GM18861 (cell line): ENCODE measurements at regions not wholly inside any gene's neighbourhood (a gene's known extent, or its start where the extent isn't known, plus 50 kb on each side); places are given as distances from the start of the nearest gene placed in this dataset.
A peak's percentile ranks its signal among the peaks of the same experiment; 100 is the strongest.

Experiments used
- ATAC-seq: cut with Tn5 transposase; IDR thresholded peaks from one replicate; pipeline ENCODE4 v1.9.1; 2021; ENCODE audit not compliant: unreplicated experiment

DNA sequence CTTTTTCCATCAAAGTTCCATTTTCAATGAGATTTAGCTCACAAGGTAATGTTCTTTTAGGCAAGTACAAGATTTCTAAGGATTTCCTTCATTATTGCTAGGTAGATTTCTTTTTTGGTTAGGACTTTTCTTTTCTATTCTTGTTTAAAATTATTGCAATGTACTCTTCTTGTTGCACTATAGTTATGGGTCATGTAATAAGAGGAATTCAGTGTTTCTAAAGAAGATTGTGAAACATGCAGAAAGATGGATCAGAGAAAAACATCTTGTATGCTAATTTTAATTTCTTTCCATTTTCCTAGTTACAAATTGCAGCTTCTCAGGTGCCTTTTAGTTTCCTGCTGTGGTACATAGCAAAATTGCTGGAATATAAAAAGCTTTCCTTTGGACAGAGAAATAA, 56.1 kb downstream of the BTG1 start:
- ATAC-seq: no peak

DNA sequence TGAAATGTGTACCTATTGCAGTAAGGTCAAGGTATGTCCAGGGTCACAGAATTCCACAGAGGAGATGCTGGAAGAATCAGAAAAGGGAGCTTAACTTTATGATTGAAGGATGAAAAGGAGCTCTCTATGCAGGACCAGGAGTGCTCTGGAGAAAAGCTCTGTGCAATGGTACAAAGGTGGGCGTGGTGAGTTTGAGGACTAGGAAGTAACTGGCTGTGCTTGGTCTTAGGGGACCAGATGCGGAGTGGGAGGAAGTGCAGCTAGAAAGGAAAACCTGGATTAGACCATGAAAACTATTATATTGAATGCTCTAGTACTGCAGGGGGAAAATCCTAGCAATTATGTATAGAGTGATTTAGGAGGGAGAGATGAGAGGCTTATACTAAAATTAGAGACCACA, 56.8 kb downstream of the BTG1 start:
- no peak for ATAC-seq

DNA sequence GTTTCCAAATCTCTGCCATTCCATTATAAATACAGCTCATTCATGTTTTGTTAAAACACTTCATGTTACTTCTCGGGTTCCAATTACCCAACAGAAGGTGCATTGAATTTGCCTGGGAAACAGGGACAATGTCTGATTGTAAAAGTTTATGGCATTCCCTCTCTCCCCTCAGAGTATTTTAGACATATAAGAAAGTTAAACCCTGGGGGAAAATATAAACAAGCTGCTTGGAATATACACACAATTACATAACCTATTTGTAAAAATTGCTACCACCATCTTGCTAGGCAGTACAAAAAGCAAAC, 60.0 kb downstream of the BTG1 start:
- no peak for ATAC-seq

DNA sequence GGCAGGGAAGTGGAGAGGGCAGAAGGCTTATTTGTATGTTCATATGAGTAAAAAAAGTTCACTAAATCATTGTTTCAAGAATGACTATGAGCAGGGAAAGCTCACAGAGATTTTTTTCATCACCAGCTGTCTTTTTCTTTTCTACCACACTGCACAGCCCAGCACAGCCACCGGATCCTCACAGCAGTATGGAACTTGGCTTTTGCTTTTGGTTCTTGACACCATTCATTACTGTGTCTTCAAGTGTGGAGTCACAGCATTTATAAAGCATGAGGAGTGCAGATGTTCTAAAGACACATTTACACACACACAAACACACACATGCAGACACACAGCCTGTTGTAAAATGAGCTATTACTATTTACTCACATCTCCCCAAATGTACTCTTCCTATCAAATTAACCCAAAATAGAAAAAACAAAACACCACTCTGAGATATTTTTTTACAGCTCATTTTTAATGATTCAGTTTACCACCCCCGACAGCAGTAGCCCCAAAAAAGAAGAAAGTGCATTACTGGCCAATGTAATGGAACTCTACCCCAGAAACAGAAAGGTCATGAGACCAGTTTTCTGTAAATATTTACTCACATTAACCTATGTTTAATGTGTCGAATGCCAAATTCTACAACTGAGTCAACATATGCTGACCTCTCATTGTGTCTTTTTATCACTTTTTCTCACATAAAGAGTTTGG, 60.5 kb downstream of the BTG1 start:
- ATAC-seq: no peak

DNA sequence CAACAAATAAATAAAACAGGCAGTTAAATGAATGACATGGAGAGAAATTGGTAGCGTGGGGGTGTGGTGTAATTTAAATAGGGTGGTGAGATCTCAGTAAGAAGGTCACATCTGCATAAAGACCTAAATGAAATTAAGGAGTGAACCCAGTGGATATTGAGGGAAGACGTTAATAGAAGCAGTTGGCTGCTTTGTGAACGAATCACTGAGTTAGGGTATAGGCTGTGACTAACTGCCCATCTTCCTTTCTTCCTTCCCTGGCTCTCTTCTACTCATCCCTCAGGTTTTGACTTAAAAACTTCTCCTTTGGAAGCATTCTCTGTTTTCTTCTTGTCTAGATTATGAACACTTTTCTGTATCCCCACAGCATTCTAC, 64.7 kb downstream of the BTG1 start:
- ATAC-seq: no peak

DNA sequence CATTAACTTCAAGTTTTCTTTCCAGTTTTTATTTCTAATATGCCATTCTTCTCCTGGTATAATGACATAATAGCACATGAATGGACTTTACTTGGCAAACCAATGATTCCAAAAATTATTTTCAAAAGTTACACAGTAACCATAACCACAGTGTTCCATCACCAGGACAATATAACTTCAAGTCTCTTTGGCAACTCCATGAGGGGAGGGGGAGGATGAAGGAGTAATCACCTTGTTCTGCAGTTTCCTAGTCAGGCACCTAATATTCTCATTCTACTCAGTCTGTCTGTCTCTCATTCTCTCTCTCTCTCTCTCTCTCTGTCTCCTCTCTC, 66.6 kb downstream of the BTG1 start:
- no peak for ATAC-seq

DNA sequence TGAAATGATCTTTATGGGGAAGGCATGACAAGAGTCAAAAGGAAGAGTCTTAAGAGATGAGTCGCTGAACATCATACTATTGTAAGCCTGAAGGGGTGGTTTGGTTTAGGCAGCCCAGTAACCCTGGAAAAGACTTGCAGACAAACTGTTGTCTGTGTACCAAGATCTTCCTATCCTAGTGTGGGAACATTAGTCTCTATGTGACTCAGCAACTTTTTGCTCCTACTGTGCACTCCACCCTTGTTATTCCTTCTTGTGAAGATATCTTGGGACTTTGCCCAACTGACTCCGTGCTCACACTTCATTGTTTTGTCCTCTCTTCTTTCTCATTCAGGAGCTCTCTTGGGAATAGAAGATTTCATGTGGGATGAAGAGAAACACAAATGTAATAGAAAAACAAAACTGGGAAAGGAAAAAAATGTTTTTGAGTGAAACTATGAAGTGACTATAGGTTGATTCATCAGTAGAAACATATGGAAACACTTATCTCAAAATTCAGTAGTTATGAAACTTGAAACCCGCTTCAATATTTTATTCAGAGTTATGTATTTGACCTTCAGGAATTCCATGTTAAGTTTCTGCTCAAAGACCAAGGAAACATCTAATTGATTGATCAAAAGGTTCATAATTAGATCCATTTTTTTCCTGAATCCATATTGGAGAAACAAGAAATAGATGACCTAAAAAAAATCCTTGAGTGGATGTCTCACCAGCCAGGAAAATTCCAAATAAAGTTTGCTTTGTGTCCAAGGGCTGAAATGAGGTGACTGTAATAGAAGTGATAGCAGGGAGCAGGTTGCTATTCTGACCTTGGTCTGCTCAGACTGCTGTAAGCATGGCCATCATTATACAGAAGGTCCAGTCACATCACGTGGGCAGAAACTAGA, 67.2 kb downstream of the BTG1 start:
- no peak for ATAC-seq

DNA sequence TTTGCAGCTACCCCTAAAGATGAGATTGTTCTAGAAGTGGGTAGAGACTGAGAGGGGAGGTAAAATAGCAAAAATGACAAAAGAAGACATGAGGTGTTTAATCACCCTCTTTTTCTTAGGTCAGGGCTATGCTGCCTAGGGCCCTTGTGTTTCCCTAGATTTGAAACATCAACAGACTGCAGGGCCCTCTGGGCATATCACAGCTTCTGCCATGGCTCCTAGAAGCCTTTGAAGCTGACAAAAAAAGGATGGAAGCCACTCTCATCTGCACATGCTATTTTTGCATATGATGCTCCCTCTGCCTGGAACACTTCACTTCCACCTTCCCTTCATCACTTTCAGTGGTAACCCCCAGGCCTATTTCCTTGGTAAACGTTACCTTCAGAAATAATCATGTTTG, 68.1 kb downstream of the BTG1 start:
- no peak for ATAC-seq

DNA sequence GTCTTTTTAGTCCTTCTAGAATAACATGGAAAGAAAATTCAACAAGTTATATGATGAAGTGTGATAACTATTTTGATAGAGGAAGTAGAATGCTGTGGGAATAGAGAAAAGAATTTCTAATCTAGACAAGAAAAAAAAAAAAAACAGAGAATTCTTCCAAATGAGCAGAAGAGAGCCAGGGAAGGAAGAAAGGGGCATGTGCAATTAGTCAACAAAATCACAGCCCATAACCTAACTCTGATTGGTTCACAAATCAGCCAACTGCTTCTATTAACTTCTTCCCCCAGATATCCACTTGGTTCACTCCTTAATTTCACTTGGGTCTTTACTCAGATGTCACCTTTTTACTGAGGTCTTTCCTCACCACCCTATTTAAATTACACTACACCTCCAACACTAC, 69.5 kb downstream of the BTG1 start:
- no peak for ATAC-seq

DNA sequence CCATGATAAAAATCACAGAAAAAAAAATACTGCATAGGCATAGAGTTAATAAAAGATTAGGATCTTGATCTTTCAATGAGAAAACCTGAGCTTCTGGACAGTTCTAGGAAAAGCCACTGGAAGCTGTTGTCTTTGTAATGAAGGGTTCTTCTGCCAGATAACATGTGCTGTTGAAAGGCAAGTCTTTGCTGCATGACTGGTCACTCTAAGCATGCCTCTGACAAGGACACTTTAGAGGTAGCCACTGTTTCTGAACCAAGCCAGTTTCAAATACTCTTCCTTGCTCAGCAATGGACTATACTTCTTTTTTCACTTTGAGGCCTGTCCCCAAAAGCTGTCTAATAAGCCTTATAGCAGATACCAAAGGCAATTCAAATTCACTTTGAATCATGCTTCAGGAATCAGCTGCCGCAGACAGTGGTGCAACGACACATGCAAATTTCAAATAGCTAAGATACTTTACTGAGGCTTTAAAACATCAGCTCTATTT, 70.2 kb downstream of the BTG1 start:
- ATAC-seq: no peak

DNA sequence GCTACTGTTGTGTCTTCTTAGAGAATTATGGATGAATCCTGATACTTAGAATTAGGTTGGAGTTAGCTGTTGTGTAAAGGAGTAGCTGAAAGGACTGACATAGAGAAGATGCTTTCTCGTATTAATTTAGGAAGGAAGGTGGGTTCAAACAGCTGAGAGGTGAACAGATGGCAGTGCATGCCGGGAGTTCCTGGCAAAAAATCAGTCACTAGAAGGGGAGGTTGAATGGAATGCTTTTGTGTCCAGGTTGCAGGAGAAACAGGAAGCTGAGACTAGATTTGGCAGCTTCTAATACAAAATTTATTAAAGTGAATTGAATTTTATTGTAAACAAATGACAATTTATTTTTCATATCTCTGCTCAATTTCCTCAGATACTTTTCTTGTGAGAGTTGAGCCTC, 70.8 kb downstream of the BTG1 start:
- no peak for ATAC-seq

DNA sequence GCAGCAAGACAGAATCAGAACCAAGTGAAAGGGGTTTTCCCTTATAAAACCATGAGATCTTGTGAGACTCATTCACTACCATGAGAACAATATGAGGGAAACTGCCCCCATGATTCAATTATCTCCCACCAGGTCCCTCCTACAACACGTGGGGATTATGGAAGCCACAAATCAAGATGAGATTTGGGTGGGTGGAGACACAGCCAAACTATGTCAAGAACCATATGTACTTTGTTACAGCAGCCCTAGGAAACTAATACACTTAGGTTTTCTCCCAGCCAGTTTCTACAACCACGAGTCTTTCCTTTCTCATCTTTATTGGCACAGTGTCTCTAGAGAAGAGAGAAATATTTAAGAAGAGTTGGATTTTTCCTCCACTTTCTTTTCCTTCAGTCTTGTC, 72.6 kb downstream of the BTG1 start:
- ATAC-seq: no peak

DNA sequence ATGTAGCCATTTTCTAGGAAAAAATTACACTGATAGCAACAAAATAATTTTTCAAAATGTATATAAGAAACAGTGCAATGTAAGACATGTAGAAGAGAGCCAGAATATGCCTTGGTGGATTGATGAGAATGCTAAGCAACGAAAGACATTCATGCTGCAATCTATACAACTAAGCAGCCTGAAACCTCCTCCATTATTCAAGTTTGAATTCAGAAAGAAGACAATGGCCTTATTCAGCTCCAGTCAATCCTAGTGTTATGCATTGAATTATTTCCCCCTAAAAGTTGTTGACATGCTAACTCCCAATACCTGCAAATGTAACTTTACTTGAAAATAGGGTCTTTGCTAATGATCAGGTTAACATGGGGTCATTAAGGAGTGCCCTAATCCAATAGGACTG, 73.5 kb downstream of the BTG1 start:
- ATAC-seq: no peak

DNA sequence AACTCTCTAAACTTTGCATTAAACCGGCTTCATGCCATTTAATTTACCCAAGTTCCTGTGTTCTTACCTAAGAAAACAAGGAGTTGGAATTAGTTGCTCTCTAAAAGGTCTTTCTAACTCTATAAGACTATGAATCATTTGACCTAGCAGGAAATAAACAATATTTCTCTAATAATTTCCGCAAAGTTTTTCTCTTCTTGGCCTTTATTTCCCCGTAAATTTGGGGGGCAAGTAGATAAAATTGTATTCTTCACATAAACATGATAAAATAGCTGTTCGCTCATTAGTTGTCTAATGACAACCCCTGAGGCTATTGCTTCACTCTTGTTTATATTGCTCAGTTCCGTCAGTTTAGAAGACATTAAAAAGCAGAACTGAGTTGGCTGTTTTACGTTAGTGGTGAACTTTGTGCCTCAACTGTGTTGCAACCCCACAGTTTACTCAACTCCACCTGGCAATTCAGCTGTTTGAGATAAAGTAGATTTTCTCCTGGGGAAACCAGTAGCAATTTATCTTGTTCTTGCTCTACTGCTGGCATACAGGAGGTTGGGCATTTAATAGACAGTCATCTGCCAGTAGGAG, 74.7 kb downstream of the BTG1 start:
- ATAC-seq: no peak

DNA sequence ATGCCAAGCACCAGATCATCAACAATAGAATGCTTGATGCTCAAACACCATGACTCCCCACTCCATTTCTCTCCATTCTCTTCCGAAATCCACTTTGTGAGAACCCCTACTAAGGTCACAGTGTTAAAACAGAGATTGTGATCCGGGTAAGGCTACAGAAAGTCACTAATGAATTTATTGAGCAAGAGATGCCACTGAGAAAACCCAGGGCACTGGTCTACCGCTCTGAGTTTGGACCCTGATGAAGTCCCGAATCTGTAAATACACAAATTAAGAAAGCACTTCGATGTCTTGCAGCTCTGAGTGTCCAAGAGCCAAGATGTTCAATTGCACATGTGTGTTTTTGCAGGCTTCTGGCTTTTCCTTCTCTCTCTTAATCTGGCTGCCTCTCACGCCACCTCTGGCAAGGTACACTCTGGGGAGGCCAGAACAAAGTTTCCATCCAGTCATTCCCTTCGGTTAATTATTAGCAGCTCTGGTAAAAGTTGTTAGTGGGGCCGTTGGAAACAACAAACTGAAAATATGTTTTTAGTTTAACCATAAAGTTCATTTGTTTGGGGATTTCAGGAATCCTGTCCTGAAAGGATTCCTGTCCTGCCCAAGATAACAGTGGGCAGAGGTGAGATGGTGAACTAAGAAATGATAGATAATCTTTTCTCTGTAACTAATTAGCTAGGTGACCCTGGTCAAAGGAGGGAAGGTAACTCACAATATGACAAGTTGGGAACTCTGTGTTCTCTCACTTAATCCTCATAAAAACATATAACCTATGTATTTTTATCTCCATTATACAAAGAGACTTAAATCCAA, 75.4 kb downstream of the BTG1 start:
- peak; percentile 55 for ATAC-seq

DNA sequence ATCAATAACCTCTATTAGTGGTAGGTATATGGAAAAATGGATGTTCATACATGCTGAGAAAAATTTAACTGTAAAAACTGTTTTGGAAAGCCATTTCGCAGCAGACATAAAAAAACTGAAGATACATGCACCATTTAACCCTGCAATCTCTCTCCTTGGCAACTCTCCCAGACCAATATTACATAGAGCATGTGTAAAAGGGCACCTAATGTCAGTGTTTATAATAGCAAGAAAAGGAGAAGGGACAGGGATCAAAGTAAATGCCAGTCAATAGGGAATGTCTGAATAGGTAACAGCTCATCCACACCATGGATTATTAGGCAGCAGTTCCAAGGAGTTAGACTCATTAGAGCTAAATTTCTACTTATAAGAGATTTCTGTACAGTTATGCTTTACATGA, 77.2 kb downstream of the BTG1 start:
- ATAC-seq: no peak

DNA sequence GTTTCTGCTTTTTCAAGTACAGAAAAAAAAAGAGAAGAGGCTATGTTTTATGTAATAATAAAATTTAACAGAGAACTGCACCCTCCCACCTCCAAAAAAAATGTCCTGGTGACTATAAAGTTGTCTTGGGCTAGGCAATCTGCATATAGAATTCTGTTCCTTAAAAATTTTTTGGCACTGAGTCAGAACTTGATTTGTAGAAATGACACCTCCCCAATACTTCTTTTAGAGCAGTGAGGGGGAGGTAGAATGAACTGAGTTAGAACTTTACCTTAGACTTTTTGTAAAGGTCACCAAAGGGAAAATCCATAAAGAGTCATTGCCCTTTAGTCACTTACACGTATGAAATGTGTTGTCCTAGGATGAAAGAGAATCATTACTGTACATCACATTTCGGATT, 80.0 kb downstream of the BTG1 start:
- ATAC-seq: no peak

DNA sequence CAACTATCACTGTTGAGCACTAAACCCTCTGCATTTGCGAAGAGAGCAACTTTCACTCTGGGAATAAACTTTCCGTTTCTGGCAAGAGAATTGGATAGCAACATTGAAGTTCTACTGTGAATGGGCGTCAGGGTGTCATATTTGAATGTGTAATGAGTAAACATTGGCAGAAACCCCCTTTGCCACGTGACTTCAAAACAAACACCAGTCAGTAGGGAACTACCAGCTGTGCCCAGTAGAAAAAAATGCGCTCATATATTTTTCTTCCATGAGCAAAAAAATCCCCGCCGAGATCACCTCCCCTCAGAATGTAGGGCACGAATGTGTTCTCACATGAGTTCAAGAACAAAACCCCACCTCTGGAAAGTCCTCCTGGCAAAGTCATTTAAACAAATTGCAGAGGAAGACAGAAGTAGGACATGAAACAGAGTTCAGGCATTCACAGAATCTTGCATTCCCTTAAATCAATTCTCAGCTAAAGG, 80.6 kb downstream of the BTG1 start:
- ATAC-seq: peak; percentile 57

DNA sequence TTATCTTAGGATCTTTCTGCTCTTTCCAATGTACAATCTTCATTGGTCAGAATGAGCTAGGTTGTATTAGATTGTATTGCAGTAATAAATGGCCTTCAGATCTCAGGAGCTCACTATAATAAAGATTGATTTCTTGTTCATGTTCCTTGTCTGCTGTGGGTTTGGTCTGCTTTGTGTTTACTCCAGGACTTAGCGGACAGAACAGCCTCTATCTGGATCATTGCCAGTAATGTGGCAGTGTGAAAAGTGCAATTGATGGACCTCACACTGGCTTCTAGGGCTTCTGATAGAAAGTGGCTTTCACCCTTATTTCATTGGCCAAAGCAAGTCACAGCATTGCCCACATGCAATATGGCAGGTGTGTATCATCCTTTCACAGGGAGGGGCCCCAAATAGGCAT, 81.2 kb downstream of the BTG1 start:
- ATAC-seq: no peak

DNA sequence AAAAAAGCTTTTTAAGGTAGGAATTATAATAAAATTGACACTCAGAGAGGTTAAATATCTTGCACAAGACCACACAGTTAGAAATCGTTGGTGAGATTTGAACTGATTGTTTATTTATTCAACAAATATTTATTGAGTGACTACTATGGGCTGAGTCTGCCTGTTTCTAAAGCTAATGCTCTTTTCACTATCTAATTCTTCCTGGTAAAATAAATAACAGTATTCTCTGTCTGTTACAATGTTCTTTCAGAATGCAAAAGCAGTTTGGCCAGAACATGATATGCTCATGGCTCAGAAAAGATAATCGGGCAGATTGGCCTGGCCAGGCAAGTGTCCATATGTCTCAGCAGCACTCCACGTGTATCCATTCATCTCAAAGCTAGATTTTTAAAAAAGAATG, 82.0 kb downstream of the BTG1 start:
- ATAC-seq: no peak
